HEK293 (cell line): ENCODE measurements at regions not wholly inside any gene's neighbourhood (a gene's known extent, or its start where the extent isn't known, plus 50 kb on each side); places are given as distances from the start of the nearest gene placed in this dataset.

Experiments used
- CTCF ChIA-PET: fragments of 350-600 bp; formaldehyde crosslinking; extraction: SDS; loops from one replicate; lab custom pipeline; 2021; ENCODE audit warnings: antibody characterized with exemption; lab: Yijun Ruan, JAX
- POLR2A ChIA-PET: fragments of 300-600 bp; formaldehyde crosslinking; extraction: SDS; loops from one replicate; lab custom pipeline; 2020; ENCODE audit warnings: antibody characterized with exemption, inconsistent platforms; lab: Yijun Ruan, JAX
- H3K27ac ChIP-seq: fragments of 200-500 bp; sonication (Bioruptor generic); 2 replicates; pipeline ENCODE4 v1.5.1; 2014; ENCODE audit warnings: low read depth, low read length, control low read depth, inconsistent platforms; ENCODE audit errors: extremely low read depth
- H3K36me3 ChIP-seq, 2 experiments: fragments of 200-500 bp in 1 of 2; sonication (Bioruptor generic) in 1 of 2; 1 replicate in 1 of 2; 2 replicates in 1 of 2; pipeline ENCODE4 v1.5.1; 2014 to 2017; ENCODE audit warnings: inconsistent platforms in 2 of 2, low read length in 2 of 2; ENCODE audit not compliant: control insufficient read depth in 2 of 2, insufficient read depth in 1 of 2
- H3K4me1 ChIP-seq: fragments of 200-500 bp; sonication (Bioruptor generic); 2 replicates; pipeline ENCODE4 v1.5.1; 2014; ENCODE audit warnings: mild to moderate bottlenecking, low read length, inconsistent platforms; ENCODE audit not compliant: control insufficient read depth, insufficient read depth
- H3K4me3 ChIP-seq: 2 replicates; pipeline ENCODE4 v1.5.1; 2011; ENCODE audit warnings: low read depth, mild to moderate bottlenecking, control low read depth, low read length, moderate library complexity
- H3K9me3 ChIP-seq: fragments of 200-500 bp; sonication (Bioruptor generic); 2 replicates; pipeline ENCODE4 v1.5.1; 2014; ENCODE audit warnings: low read depth, low read length, inconsistent platforms; ENCODE audit not compliant: control insufficient read depth, insufficient read depth
- RBAK ChIP-seq: fragments of 450-650 bp; formaldehyde crosslinking; IDR thresholded peaks from 2 replicates; pipeline ENCODE4 v1.5.1; 2016; ENCODE audit warnings: missing biosample characterization, missing genetic modification characterization
- SP3 ChIP-seq: fragments of 450-650 bp; formaldehyde crosslinking; IDR thresholded peaks from 2 replicates; pipeline ENCODE4 v1.5.1; 2016; ENCODE audit warnings: missing biosample characterization, missing genetic modification characterization
- TRIM28 ChIP-seq: IDR thresholded peaks from 2 replicates; pipeline ENCODE4 v1.6.1; 2011; ENCODE audit warnings: low read length, control low read depth, borderline replicate concordance
- ZBTB8A ChIP-seq: fragments of 450-650 bp; formaldehyde crosslinking; IDR thresholded peaks from 2 replicates; pipeline ENCODE4 v1.5.1; 2016; ENCODE audit warnings: missing biosample characterization, missing genetic modification characterization
- ZEB2 ChIP-seq: fragments of 450-650 bp; formaldehyde crosslinking; IDR thresholded peaks from 2 replicates; pipeline ENCODE4 v1.5.1; 2016; ENCODE audit warnings: missing biosample characterization, missing genetic modification characterization
- ZNF132 ChIP-seq: fragments of 450-650 bp; formaldehyde crosslinking; IDR thresholded peaks from 2 replicates; pipeline ENCODE4 v1.5.1; 2017; ENCODE audit warnings: missing biosample characterization, missing genetic modification characterization, borderline replicate concordance
- ZNF138 ChIP-seq: fragments of 450-650 bp; formaldehyde crosslinking; IDR thresholded peaks from 2 replicates; pipeline ENCODE4 v1.5.1; 2016; ENCODE audit warnings: missing biosample characterization, missing genetic modification characterization, borderline replicate concordance
- ZNF248 ChIP-seq: fragments of 450-650 bp; formaldehyde crosslinking; IDR thresholded peaks from 2 replicates; pipeline ENCODE4 v1.5.1; 2017; ENCODE audit warnings: missing biosample characterization, missing genetic modification characterization
- ZNF311 ChIP-seq: fragments of 450-650 bp; formaldehyde crosslinking; IDR thresholded peaks from 2 replicates; pipeline ENCODE4 v1.5.1; 2017; ENCODE audit warnings: missing biosample characterization, missing genetic modification characterization, borderline replicate concordance
- ZNF350 ChIP-seq: fragments of 450-650 bp; formaldehyde crosslinking; IDR thresholded peaks from 2 replicates; pipeline ENCODE4 v1.5.0; 2017; ENCODE audit warnings: missing biosample characterization, mild to moderate bottlenecking, missing genetic modification characterization
- ZNF561 ChIP-seq: fragments of 450-650 bp; IDR thresholded peaks from 2 replicates; pipeline ENCODE4 v1.5.1; 2018; ENCODE audit warnings: missing biosample characterization, missing genetic modification characterization, borderline replicate concordance
- ZNF600 ChIP-seq: fragments of 450-650 bp; formaldehyde crosslinking; IDR thresholded peaks from 2 replicates; pipeline ENCODE4 v1.5.1; 2016; ENCODE audit warnings: missing biosample characterization, missing genetic modification characterization
- ZNF658 ChIP-seq: fragments of 450-650 bp; formaldehyde crosslinking; IDR thresholded peaks from 2 replicates; pipeline ENCODE4; 2016; ENCODE audit warnings: missing biosample characterization, missing genetic modification characterization
- ZNF660 ChIP-seq: fragments of 450-650 bp; IDR thresholded peaks from 2 replicates; pipeline ENCODE4 v1.5.1; 2018; ENCODE audit warnings: missing biosample characterization, mild to moderate bottlenecking, missing genetic modification characterization
- ZNF701 ChIP-seq: fragments of 450-650 bp; formaldehyde crosslinking; IDR thresholded peaks from 2 replicates; pipeline ENCODE4 v1.5.1; 2016; ENCODE audit warnings: missing biosample characterization, missing genetic modification characterization
- TF ChIP-seq, protein P1 (sequence below): fragments of 450-650 bp; formaldehyde crosslinking; IDR thresholded peaks from 2 replicates; pipeline ENCODE4 v1.5.1; 2016; ENCODE audit warnings: missing biosample characterization, missing genetic modification characterization
- TF ChIP-seq, protein P2 (sequence below): fragments of 450-650 bp; formaldehyde crosslinking; IDR thresholded peaks from 2 replicates; pipeline ENCODE4 v1.5.1; 2017; ENCODE audit warnings: missing biosample characterization, mild to moderate bottlenecking, missing genetic modification characterization, moderate library complexity
- TF ChIP-seq, protein P3 (sequence below): fragments of 450-650 bp; formaldehyde crosslinking; IDR thresholded peaks from 2 replicates; pipeline ENCODE4 v1.5.1; 2016; ENCODE audit warnings: missing biosample characterization, missing genetic modification characterization
- TF ChIP-seq, protein P4 (sequence below): fragments of 450-650 bp; formaldehyde crosslinking; IDR thresholded peaks from 2 replicates; pipeline ENCODE4 v1.5.1; 2016; ENCODE audit warnings: missing biosample characterization, missing genetic modification characterization

DNA sequence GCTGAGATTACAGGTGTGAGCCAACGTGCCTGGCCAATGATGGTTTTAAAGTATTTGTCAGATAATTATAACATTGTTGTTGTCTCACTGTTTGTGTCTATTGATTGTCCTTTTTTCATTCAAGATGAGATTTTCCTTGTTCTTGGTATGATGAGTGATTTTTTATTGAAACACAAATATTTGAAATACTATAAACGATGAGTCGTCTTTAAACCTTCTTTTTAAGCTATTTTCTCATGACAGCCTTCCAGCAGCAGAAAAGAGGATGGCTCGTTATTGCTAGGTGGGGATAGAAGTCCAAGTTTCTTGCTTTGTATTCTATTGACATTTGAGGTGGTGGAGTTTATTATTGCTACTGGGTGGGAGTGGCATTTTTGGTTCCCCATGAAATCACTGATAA is 61.7 kb upstream of the MDFIC2 start:
- no peaks in the 10 kb centered on the region for H3K4me1 ChIP-seq
- H3K27ac ChIP-seq: no peak overlapping the region
- no peaks in the 10 kb centered on the region for H3K36me3 ChIP-seq
- TF ChIP-seq, protein P1, sequence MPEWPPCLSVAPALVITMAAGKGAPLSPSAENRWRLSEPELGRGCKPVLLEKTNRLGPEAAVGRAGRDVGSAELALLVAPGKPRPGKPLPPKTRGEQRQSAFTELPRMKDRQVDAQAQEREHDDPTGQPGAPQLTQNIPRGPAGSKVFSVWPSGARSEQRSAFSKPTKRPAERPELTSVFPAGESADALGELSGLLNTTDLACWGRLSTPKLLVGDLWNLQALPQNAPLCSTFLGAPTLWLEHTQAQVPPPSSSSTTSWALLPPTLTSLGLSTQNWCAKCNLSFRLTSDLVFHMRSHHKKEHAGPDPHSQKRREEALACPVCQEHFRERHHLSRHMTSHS (tag by site-specific recombination): no peak
- TF ChIP-seq ZNF658 (tag by site-specific recombination): no peak
- no peak for TF ChIP-seq SP3
- TF ChIP-seq, protein P2, sequence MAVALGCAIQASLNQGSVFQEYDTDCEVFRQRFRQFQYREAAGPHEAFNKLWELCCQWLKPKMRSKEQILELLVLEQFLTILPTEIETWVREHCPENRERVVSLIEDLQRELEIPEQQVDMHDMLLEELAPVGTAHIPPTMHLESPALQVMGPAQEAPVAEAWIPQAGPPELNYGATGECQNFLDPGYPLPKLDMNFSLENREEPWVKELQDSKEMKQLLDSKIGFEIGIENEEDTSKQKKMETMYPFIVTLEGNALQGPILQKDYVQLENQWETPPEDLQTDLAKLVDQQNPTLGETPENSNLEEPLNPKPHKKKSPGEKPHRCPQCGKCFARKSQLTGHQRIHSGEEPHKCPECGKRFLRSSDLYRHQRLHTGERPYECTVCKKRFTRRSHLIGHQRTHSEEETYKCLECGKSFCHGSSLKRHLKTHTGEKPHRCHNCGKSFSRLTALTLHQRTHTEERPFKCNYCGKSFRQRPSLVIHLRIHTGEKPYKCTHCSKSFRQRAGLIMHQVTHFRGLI (tag by site-specific recombination): no peak
- TF ChIP-seq TRIM28: no peak
- TF ChIP-seq, protein P3, sequence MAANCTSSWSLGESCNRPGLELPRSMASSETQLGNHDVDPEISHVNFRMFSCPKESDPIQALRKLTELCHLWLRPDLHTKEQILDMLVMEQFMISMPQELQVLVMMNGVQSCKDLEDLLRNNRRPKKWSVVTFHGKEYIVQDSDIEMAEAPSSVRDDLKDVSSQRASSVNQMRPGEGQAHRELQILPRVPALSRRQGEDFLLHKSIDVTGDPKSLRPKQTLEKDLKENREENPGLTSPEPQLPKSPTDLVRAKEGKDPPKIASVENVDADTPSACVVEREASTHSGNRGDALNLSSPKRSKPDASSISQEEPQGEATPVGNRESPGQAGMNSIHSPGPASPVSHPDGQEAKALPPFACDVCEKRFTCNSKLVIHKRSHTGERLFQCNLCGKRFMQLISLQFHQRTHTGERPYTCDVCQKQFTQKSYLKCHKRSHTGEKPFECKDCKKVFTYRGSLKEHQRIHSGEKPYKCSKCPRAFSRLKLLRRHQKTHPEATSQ: no peak
- TF ChIP-seq ZNF138 (tag by site-specific recombination): no peak
- no peak for TF ChIP-seq ZNF311 (tag by site-specific recombination)
- no peak for TF ChIP-seq ZNF701 (tag by site-specific recombination)
- TF ChIP-seq, protein P4, sequence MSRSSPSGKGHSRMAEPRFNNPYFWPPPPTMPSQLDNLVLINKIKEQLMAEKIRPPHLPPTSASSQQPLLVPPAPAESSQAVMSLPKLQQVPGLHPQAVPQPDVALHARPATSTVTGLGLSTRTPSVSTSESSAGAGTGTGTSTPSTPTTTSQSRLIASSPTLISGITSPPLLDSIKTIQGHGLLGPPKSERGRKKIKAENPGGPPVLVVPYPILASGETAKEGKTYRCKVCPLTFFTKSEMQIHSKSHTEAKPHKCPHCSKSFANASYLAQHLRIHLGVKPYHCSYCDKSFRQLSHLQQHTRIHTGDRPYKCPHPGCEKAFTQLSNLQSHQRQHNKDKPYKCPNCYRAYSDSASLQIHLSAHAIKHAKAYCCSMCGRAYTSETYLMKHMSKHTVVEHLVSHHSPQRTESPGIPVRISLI (tag by site-specific recombination): no peak
- TF ChIP-seq RBAK (tag by site-specific recombination): no peak
- TF ChIP-seq ZNF132 (tag by site-specific recombination): no peak
- TF ChIP-seq ZEB2: no peak
- TF ChIP-seq ZNF248 (tag by site-specific recombination): no peak
- no peak for TF ChIP-seq ZNF600 (tag by site-specific recombination)
- no peak for TF ChIP-seq ZNF561
- no peak for TF ChIP-seq ZNF350
- TF ChIP-seq ZBTB8A: no peak
- no peak for TF ChIP-seq ZNF660 (tag by site-specific recombination)
- no peaks in the 10 kb centered on the region for H3K9me3 ChIP-seq
- ChIA-PET CTCF (no interaction called here), POLR2A (no interaction called here)
- H3K4me3 ChIP-seq: no peak overlapping the region
